ENCODE measurements at regions not wholly inside any gene's neighbourhood (a gene's known extent, or its start where the extent isn't known, plus 50 kb on each side); places are given as distances from the start of the nearest gene placed in this dataset.

- Histone ChIP-seq H3K18ac (ENCODE audit: extremely low read depth, low read length) (no peak overlapping the region), H2BK20ac (ENCODE audit: low read length) (no peak overlapping the region), H2AFZ (ENCODE audit: low read length) (no peak overlapping the region), H2AK5ac (ENCODE audit: low read depth, low read length) (no peak overlapping the region), H3K9me3 (ENCODE audit: insufficient read depth in 2 of 2, low read depth in 1 of 2, low read length in 1 of 2) (peaks cover 28 to 69% of the 10 kb centered on the region in 2 experiments), H3K9ac (replicated peaks in 1 of 4; ENCODE audit: extremely low read depth in 1 of 4, low read depth in 3 of 4, low read length in 3 of 4) (no peak overlapping the region), H3K27ac (ENCODE audit: low read depth, low read length) (no peak overlapping the region), H3K4me1 (replicated peaks in 1 of 4; ENCODE audit: control insufficient read depth in 3 of 4, insufficient read depth in 4 of 4, low read length in 3 of 4) (no peaks in the 10 kb centered on the region; a peak in 1 of 7 replicates), H3K79me2 (ENCODE audit: control insufficient read depth in 1 of 2, insufficient read depth in 2 of 2, low read length in 2 of 2) (no peaks in the 10 kb centered on the region), H3K14ac (ENCODE audit: insufficient read length) (no peak overlapping the region), H3K23ac (ENCODE audit: insufficient read length) (no peak overlapping the region), H3K79me1 (ENCODE audit: low read depth, low read length) (no peaks in the 10 kb centered on the region), H3K56ac (replicated peaks; ENCODE audit: insufficient read length, low read depth, low read length) (no peak overlapping the region), H4K8ac (ENCODE audit: extremely low read depth, insufficient read depth, low read length) (peak overlapping the region; percentile 17; the same call in 1 of the 2 replicates), H3K4me3 (ENCODE audit: extremely low read depth in 1 of 4, insufficient read depth in 2 of 4, low read depth in 3 of 4, low read length in 4 of 4) (no peak overlapping the region), H3K4me2 (ENCODE audit: insufficient read depth in 1 of 2, low read depth in 2 of 2, low read length in 2 of 2) (no peak overlapping the region), H3K23me2 (ENCODE audit: low read depth, low read length) (peaks cover 2% of the 10 kb centered on the region; the same call in 1 of the 2 replicates), H2BK15ac (ENCODE audit: low read length) (no peak overlapping the region), H3K27me3 (replicated peaks in 1 of 4; ENCODE audit: control insufficient read depth in 3 of 4, extremely low read depth in 1 of 4, insufficient read depth in 3 of 4, low read length in 3 of 4) (no peaks in the 10 kb centered on the region), H2BK12ac (ENCODE audit: low read depth, low read length) (no peak overlapping the region), H2BK120ac (replicated peaks; ENCODE audit: low read depth, low read length) (no peak overlapping the region), H3K36me3 (ENCODE audit: control insufficient read depth in 2 of 4, insufficient read depth in 4 of 4, low read length in 3 of 4) (no peaks in the 10 kb centered on the region), H4K91ac (replicated peaks; ENCODE audit: insufficient read length, low read length) (no peak overlapping the region), H3K4ac (replicated peaks; ENCODE audit: insufficient read length, low read depth, low read length) (no peak overlapping the region), H4K20me1 (replicated peaks in 1 of 2; ENCODE audit: control insufficient read depth in 1 of 2, insufficient read depth in 2 of 2, low read length in 2 of 2) (no peaks in the 10 kb centered on the region), H2BK5ac (ENCODE audit: low read depth, low read length) (no peak overlapping the region), H4K5ac (ENCODE audit: insufficient read length, low read depth, low read length) (no peak overlapping the region)
- ChIA-PET CTCF (ENCODE audit: partially characterized antibody) (interaction anchor here (0.9 to 1.6 kb wide), 5 partner anchors 33 to 46 kb away, joined by 3 to 6 read pairs (median 3); no protein-coding TSS in a partner anchor), POLR2A (ENCODE audit: partially characterized antibody) (interaction anchor here (0.6 kb wide), 1 partner anchor 64 kb away, joined by 3 read pairs; no protein-coding TSS in a partner anchor)
- FAIRE-seq (peak; percentile 19), DNase-seq (ENCODE audit: low read depth in 1 of 2, low spot score in 2 of 2) (peak; percentile 70 to 77)
- 70% methylated on average over 12 of the region's 12 CpGs; no CpG with 5 or more reads in 1 of the 2 experiments for WGBS, 2 experiments (ENCODE audit: extremely low coverage in 1 of 2, insufficient coverage in 1 of 2, insufficient read length in 1 of 2, insufficient replicate concordance in 2 of 2, low coverage in 1 of 2, low lambda C conversion rate in 2 of 2, missing lambda C conversion rate in 1 of 2)
- no peak for TF ChIP-seq KDM4A (IDR thresholded peaks at IDR 0.05; ENCODE audit: low read depth, low read length, severe bottlenecking)
- no peak for TF ChIP-seq USF2 (IDR thresholded peaks at IDR 0.05; ENCODE audit: low read length)
- no peak for TF ChIP-seq CTBP2 (IDR thresholded peaks at IDR 0.05; ENCODE audit: borderline replicate concordance, insufficient read depth, insufficient read length, low read length)
- no peak for TF ChIP-seq TEAD4 (IDR thresholded peaks at IDR 0.05; ENCODE audit: low read depth, low read length)
- TF ChIP-seq RBBP5 (IDR thresholded peaks at IDR 0.05; ENCODE audit: borderline replicate concordance, low read depth, low read length), result no peak
- no peak for TF ChIP-seq BRCA1 (IDR thresholded peaks at IDR 0.05; ENCODE audit: low read depth, low read length)
- no peak for TF ChIP-seq MAX (IDR thresholded peaks at IDR 0.05)
- TF ChIP-seq CTCF (IDR thresholded peaks at IDR 0.05; ENCODE audit: control extremely low read depth in 1 of 3, insufficient read depth in 1 of 3, low read depth in 1 of 3, low read length in 3 of 3), result peak; percentile 70 to 78 (median 75)
- no peak for TF ChIP-seq YY1 (IDR thresholded peaks at IDR 0.05; ENCODE audit: low read depth, low read length)
Observed at GRCh38 chr5:178793151-178793550, 62.7 kb upstream of the ZNF354A start.

All from H1 (cell line).